NCI-H1694 (cell line): ENCODE measurements at regions not wholly inside any gene's neighbourhood (a gene's known extent, or its start where the extent isn't known, plus 50 kb on each side); places are given as distances from the start of the nearest gene placed in this dataset.
"Not testable (repeated sequence)": the region's sequence is repeated elsewhere in the genome, so short reads cannot be mapped to it uniquely, and the experiment has no call there.

Experiments
- DNase-seq: peaks from one replicate; lab custom pipeline; 2025; lab: John Stamatoyannopoulos, UW

DNA sequence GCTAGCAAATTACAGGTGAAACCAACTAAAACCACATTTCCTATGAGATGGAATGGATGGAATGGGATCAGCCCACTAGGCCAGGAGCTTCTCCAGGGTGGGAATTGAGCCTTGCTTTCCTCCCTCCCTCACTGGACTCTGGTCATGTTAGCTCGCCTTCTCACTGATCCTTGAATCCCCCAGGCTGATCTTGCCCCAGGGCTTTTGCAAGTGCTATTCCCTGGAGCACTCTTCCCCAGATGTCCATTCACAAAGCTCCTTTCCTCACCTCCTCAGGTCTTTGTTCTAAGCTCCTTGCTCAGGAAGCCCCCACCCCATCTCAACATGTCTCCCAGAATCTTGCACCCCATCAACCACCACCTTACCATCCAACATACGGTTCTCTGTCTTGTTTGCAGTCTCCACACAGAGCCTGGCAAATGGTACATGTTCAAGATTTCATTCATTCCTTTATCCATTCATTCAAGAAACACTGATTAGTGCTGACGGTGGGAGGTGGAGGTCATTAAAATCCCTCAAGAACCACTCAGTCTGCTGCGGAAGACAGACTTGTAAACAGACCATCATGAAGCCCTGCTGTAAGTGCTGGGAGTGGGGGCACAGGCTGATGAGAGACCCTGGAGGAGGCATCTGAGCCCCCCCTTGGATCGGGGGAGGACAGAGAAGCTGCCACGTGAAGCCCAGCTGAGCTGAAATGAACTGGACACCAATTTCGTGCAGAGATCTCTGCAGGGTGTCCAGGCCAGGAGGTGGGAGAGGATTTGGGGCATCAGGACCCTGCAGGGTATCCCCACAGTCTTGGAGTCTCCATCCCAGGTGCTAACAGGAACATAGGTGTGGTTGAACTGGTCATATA, 141.7 kb downstream of the BARX1 start:
- DNase-seq = no peak

DNA sequence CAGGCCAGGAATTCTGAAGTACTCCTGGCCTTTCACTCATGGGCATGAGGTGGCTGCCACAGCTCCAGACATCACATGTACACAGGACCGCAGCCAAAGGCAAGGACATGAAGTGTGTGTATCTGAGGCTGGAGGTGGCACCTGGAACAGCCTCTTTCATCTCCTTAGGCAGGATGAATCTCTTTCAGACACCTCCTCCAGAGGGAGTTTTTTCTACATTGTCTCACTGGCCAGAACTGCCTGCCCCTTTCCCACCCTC, 142.8 kb downstream of the BARX1 start:
- no peak for DNase-seq

GRCh38 chr9:93810028-93810971, 144.9 kb downstream of the BARX1 start:
- DNase-seq = no peak

DNA sequence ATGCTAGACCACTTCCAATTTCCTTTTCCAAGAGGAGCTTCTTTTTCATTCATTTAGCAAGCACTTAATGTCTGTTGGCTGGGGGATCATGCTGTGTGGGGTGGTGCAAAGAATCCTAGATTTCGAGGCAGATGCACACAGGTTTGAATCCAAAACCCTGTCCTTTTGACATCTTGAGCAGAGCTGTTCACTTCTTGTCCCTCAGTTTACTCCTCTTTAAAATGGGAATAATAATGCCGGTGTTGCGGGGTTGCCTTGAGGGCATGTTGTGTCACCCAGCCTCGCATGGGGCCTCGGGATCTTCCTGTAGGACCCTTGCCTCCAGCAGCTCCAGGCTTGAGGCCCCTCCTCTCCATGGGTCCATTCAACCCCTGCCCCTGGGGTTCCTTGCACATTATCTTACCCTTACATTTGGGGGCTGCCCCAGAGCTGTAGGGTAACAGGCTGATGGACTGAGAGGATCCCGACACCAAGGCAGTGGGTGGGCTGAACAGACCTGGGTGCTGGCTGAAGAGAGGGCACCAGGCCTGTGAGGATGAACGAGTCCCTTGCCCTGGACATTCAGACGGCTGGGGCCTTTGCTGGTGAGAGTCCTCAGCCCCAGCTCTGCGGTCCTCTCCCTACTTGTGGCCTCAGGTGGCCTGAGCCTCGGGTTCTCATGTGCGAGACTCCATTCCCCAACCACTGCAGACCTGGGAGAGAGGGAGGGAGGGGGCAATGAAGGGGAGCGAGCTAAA, 145.8 kb downstream of the BARX1 start:
- no peak for DNase-seq

DNA sequence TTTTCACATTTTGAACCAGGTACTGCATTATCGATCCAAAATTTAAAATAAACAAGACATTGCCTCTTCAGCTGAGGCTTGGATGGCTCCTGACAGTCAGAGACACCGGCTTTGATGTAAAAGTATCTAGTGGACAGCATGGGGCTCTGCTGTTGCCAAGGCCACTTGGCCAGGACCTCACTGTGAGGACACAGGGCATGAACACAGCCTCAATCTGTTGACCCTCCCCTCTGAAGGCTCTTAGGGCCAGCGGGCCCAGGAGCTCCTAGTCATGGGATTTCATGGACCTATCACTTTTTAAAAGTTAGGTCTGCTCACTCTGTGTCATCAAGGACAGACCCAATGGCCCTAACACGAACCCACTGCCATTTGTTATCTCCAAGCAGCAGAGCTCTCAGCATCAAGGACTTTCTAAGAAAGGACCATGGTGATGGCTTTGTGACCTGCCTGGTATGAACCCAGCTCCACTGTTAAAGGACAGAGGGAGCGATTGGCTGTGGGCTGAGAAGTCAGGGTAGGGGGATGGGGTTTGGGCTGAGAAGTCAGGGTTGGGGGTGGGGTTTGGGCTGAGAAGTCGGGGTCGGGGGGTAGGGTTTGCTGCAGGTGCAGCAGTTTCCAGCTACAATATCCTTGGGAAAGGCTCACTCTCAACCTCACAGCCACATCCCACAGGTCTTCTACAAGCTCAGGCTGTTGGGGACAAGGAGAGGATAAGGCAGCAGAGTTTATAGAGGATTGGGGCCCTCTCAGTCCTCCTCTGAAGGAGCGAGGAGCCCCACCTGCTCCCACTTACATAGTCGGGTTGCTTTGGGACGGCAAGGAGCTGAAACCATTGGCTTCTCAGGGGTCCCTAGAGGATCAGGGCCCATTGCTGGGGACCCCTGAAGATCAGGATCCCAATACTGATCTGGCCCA, 146.8 kb downstream of the BARX1 start:
- no peak for DNase-seq

DNA sequence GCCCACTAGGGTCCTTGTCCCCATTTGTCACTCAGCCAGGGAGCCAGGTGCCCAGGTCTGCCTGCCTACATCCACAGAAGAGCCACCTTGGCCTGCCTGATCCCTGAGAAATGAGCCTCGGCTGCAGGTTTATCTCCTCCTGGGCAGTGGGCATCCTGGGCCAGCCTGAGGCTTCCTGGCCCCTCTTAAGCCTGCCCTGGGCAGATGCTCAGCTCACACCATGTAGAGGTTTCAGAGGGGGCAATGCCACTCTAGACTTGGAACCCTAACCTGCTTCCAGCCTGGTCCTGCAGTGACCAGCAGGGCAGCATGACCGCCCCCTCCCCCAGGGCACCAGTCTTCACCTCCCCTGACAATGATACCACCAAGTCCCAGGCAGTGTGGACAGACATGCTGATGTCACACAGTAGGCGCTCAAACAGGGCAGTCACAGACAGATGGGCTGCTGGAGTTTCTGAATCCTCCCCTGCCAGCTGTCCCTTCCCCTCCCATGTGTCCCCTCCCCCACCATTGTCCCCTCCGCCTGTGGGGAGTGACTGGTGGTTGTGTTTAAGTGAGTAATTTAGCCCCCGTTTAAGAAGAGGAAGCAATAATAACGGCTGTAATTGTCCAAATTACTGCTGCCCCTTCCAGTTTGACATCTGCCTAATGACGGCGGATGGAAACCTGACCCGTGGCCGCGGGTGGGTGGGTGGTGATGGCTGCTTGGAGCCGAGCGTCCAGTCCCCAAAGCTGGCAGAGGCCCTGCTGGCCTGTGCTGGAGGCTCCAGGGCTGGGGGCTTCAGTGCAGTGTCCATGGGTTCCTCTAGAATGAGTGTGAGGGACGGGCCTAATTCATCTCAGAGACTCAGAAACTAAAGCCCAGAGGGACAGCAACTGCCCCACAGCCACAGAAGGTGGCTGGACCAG, 147.7 kb downstream of the BARX1 start:
- DNase-seq = no peak

GRCh38 chr9:93801581-93802284, 153.4 kb downstream of the BARX1 start:
- DNase-seq = no peak

- no peak for DNase-seq
Measured at GRCh38 chr9:93801120-93801519, 154.0 kb downstream of the BARX1 start.

- no peak for DNase-seq
Measured at GRCh38 chr9:93792358-93792757, 162.8 kb downstream of the BARX1 start.

DNA sequence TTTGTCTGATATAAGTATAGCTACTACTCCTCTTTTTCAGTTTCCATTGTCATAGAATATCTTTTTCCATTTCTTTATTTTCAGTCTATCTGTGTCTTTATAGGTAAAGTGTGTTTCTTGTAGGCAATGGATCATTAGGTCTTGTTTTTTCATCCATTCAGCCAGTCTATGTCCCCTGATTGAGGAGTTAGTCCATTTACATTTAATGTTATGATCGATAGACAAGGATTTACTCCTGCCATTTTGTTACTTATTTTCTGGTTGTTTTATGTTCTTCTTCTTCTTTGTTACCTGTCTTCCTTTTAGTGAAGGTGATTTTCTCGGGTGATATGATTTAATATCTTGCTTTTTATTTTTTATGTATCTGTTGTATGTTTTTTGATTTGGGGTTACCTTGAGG, 169.0 kb downstream of the BARX1 start:
- no peak for DNase-seq

- DNase-seq = no peak
Measured at GRCh38 chr9:93776873-93777272, 178.3 kb downstream of the BARX1 start.

DNA sequence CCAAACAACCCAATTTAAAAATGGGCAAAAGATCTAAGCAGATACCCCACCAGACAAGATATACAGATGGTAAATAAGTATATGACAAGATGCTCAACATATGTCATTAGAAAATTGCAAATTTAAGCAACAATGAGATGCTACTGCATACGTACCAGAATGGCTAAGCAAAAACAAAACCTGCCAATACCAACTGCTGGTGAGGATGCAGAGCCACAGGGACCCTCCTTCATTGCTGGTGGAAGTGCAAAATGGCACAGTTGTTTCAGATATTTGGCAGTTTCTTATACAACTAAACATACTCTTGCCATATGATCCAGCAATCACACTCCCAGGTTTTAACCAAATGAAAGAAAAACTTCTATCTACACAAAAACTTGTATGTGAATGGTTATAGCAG, 178.9 kb downstream of the BARX1 start:
- no peak for DNase-seq

DNA sequence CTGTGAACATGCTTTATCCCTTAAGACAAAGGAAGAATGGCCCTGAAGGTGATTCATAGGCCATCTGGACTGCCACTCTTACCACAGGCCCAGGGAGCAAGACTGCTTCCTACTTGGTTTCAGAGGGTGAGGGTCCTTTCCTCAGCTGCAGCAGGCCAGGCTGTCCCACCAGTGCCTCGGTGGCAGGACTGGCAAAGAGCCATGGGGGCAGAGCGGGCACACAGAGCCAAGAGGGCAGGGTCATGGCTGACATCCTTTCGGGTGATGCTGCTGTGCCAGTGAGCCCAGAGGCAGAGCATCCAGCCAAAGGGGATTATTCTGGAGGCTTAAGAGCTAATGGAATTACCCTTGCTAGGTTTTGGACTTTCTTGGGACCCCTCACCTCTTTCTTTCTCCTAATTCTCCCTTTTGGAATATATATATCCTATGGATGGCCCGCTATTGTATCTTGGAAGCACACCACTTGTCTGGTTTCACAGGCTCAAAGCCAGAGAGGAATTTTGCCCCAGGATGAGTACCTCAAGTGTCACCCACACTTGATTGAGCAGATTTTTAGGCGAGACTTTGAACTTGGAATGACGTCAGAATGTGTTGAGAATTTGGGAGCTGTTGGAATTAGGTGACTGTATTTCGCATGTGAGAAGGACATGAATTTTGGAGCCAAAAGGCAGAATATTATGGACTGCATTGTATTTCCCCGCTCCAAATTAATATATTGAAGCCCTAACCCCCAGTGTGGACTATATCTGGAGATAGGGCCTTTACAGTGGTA, 180.6 kb downstream of the BARX1 start:
- no peak for DNase-seq

DNA sequence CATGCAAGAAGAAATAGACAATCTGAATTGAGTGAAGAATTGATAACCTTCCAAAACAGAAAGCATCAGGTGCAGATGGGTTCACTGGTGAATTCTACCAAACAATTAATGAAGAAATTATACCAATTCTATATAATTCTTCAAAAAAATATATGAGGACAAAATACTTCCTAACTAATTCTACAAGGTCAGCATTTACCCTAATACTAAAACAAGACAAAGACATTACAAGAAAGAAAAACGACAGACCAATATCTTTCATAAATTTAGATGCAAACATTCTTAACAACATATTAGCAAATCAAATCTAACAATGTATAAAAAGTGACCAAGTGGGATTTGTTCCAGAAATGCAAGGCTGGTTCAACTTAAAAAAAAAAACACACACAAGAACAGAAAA, 183.9 kb downstream of the BARX1 start:
- DNase-seq = no peak

GRCh38 chr9:93761822-93762221, 185.4 kb downstream of the PHF2 start:
- no peak for DNase-seq

- DNase-seq = no peak
Measured at GRCh38 chr9:93750045-93750444, 173.7 kb downstream of the PHF2 start.

DNA sequence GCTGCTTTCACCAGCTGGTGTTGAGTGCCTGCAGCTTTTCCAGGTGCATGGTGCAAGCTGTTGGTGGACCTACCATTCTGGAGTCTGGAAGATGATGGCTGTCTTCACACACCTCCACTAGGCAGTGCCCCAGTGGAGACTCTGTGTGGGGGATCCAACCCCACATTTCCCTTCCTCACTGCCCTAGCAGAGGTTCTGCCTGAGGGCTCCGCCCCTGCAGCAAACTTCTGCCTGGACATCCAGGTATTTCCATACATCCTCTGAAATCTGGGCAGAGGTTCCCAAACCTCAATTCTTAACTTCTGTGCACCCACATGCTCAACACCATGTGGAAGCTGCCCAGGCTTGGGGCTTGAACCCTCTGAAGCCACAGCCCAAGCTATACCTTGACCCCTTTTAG, 172.4 kb downstream of the PHF2 start:
- DNase-seq = not testable (repeated sequence)

- no peak for DNase-seq
Measured at GRCh38 chr9:93731963-93732362, 155.6 kb downstream of the PHF2 start.

GRCh38 chr9:93730648-93731047, 154.3 kb downstream of the PHF2 start:
- no peak for DNase-seq
